ENCODE measurements at regions not wholly inside any gene's neighbourhood (a gene's known extent, or its start where the extent isn't known, plus 50 kb on each side); places are given as distances from the start of the nearest gene placed in this dataset.

DNA sequence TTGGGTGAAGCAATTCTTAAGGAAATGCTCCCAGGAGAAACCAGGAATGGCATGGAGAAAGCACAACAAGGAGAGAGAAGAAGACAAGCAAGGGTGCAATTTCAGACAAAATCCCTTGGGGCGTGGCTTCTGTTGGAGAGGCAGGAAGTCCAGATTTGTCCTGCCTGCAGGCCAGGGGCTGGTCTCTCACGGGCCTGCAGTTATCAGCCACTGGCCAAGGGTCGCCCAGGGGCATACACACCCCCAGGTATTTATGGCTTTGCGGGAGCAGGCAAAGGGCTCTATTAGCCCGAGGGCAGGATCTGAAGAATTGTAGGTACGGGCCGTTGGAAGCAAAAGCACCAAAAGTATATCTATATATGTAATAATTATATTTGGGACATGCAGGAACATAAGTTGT is 87.7 kb downstream of the IYD start:
- no peaks in the 10 kb centered on the region for H3K79me2 ChIP-seq
- H3K4me2 ChIP-seq (ENCODE audit: low read length): no peak overlapping the region
- no peaks in the 10 kb centered on the region for H3K9me3 ChIP-seq (ENCODE audit: control insufficient read depth, low read length)
- peaks cover 57% of the 10 kb centered on the region for H3K4me1 ChIP-seq
- H2AFZ ChIP-seq: peak overlapping the region; percentile 85
- H3K27me3 ChIP-seq (ENCODE audit: control insufficient read depth, insufficient read depth, low read length): no peaks in the 10 kb centered on the region
- peak overlapping the region; percentile 55 for H3K27ac ChIP-seq
- H3K9ac ChIP-seq: no peak overlapping the region
- H3K36me3 ChIP-seq (ENCODE audit: control insufficient read depth, insufficient read depth, low read length): no peaks in the 10 kb centered on the region
- H3K4me3 ChIP-seq (ENCODE audit: low read depth, low read length): no peak overlapping the region
- TF ChIP-seq, protein P1, sequence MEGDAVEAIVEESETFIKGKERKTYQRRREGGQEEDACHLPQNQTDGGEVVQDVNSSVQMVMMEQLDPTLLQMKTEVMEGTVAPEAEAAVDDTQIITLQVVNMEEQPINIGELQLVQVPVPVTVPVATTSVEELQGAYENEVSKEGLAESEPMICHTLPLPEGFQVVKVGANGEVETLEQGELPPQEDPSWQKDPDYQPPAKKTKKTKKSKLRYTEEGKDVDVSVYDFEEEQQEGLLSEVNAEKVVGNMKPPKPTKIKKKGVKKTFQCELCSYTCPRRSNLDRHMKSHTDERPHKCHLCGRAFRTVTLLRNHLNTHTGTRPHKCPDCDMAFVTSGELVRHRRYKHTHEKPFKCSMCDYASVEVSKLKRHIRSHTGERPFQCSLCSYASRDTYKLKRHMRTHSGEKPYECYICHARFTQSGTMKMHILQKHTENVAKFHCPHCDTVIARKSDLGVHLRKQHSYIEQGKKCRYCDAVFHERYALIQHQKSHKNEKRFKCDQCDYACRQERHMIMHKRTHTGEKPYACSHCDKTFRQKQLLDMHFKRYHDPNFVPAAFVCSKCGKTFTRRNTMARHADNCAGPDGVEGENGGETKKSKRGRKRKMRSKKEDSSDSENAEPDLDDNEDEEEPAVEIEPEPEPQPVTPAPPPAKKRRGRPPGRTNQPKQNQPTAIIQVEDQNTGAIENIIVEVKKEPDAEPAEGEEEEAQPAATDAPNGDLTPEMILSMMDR (IDR thresholded peaks at IDR 0.05): no peak

DNA sequence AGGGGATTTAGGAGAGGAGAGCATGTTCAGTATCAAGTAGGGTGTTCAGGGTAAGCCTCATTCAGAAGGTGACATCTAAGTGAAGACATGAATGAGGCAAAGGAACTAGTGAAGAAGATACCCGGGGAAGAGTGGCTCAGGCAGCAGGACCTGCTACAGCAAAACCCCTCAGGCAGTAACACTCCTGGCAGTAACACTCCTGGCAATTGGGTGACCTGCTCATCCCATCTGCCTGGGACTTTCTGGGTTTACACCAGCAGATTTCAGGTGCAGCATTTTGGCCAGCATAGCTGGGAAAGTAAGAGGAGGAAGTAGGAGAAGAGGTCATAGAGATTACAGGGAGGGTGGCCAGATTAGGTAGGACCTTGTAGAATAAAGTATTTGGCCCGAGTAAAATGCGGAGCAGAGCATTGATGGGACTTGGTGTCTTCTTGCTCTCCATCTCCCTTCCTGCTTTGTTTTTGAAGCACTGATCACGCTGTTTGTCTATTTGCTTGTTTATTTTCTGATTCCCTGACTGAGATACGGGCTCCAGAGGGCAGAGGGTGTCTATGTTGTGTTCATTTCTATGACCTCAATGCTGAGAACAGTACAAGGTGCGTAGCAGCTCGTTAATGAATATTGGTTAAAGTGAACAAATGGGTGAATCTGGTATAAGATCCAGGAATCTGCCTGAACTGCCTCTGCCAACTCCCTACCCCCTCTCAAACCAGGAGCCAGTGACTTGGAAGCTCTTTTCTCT is 88.3 kb downstream of the IYD start:
- Histone ChIP-seq H3K9me3 (ENCODE audit: control insufficient read depth, low read length) (no peaks in the 10 kb centered on the region), H3K36me3 (ENCODE audit: control insufficient read depth, insufficient read depth, low read length) (no peaks in the 10 kb centered on the region), H3K79me2 (no peaks in the 10 kb centered on the region), H3K27ac (peak overlapping the region; percentile 72), H3K4me2 (ENCODE audit: low read length) (no peak overlapping the region), H3K4me1 (peaks cover 54% of the 10 kb centered on the region), H2AFZ (peak overlapping the region; percentile 85), H3K9ac (no peak overlapping the region), H3K27me3 (ENCODE audit: control insufficient read depth, insufficient read depth, low read length) (no peaks in the 10 kb centered on the region), H3K4me3 (ENCODE audit: low read depth, low read length) (no peak overlapping the region)
- TF ChIP-seq, protein P1 (IDR thresholded peaks at IDR 0.05): no peak

DNA sequence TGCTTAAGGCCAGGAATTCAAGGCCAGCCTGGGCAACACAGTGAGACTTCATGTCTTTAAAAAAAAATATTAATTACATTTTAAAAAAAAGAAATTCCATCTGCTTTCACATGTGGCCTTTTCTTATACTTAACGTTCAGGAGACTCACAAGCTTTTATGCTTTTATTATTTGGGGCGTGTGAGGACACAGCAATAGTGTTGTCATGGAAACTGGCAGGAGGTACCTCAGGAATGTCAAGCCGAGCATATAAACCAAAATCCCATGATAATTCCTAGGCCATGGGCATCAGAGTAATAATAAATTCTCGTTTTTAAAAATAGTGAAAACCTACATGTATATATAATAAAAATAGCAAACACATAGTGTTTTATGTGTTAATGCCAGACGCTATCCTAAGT is 89.8 kb downstream of the IYD start:
- TF ChIP-seq, protein P1 (IDR thresholded peaks at IDR 0.05): no peak
- H3K9me3 ChIP-seq (ENCODE audit: control insufficient read depth, low read length): no peaks in the 10 kb centered on the region
- H3K79me2 ChIP-seq: no peaks in the 10 kb centered on the region
- H2AFZ ChIP-seq: no peak overlapping the region
- H3K9ac ChIP-seq: no peak overlapping the region
- H3K4me1 ChIP-seq: peaks cover 39% of the 10 kb centered on the region
- no peaks in the 10 kb centered on the region for H3K27me3 ChIP-seq (ENCODE audit: control insufficient read depth, insufficient read depth, low read length)
- H3K4me3 ChIP-seq (ENCODE audit: low read depth, low read length): no peak overlapping the region
- no peak overlapping the region for H3K4me2 ChIP-seq (ENCODE audit: low read length)
- no peaks in the 10 kb centered on the region for H3K36me3 ChIP-seq (ENCODE audit: control insufficient read depth, insufficient read depth, low read length)
- H3K27ac ChIP-seq: no peak overlapping the region

DNA sequence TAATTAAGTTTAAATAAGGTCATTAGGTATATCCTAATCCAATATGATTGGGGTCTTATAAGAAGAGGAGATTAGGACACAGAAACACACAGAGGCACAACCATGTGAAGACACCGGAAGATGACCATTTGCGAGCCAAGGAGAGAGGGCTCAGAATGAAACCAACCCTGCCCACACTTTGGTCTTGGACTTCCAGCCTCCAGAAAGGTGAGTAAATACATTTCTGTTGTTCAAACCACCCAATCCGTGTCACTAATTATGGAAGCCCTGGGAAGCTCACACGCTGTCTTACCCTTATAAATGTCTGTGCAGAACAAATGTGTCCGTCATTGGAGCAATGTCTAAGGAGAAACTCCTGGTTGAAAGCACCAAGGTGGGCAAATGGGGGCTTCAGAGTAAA is 95.0 kb downstream of the IYD start:
- Histone ChIP-seq H3K4me2 (ENCODE audit: low read length) (no peak overlapping the region), H3K27me3 (ENCODE audit: control insufficient read depth, insufficient read depth, low read length) (no peaks in the 10 kb centered on the region), H3K4me3 (ENCODE audit: low read depth, low read length) (no peak overlapping the region), H2AFZ (no peak overlapping the region), H3K9ac (no peak overlapping the region), H3K36me3 (ENCODE audit: control insufficient read depth, insufficient read depth, low read length) (no peaks in the 10 kb centered on the region), H3K79me2 (no peaks in the 10 kb centered on the region), H3K9me3 (ENCODE audit: control insufficient read depth, low read length) (no peaks in the 10 kb centered on the region), H3K27ac (no peak overlapping the region), H3K4me1 (peaks cover 8% of the 10 kb centered on the region)
- TF ChIP-seq, protein P1 (IDR thresholded peaks at IDR 0.05): no peak

DNA sequence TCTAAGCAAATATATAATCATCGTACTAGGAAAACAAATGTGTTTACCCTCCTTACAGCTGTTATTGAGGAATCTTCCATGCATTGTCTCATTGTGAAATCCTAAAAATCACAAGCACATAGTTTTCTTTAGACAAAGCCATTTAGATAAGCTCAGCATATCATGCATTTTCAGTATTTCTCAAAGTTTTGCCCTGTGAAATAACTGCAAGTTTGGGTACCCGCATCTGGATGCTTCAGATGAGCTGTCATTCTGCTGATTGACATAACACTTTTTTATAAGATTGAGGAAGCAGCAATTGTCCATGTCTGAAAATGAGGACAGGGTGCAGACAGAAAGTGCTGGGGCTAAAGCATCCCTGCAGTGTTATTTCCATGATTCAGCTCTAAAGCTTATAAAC is 96.2 kb downstream of the IYD start:
- H3K27ac ChIP-seq: no peak overlapping the region
- TF ChIP-seq, protein P1 (IDR thresholded peaks at IDR 0.05): no peak

More for the DNA sequence above, 96.2 kb downstream of the IYD start:
- no peaks in the 10 kb centered on the region for H3K27me3 ChIP-seq (ENCODE audit: control insufficient read depth, insufficient read depth, low read length)
- no peaks in the 10 kb centered on the region for H3K9me3 ChIP-seq (ENCODE audit: control insufficient read depth, low read length)
- H3K4me1 ChIP-seq: peaks cover 9% of the 10 kb centered on the region
- H3K79me2 ChIP-seq: no peaks in the 10 kb centered on the region
- no peak overlapping the region for H3K4me3 ChIP-seq (ENCODE audit: low read depth, low read length)
- no peak overlapping the region for H3K4me2 ChIP-seq (ENCODE audit: low read length)
- no peak overlapping the region for H2AFZ ChIP-seq
- no peak overlapping the region for H3K9ac ChIP-seq
- no peaks in the 10 kb centered on the region for H3K36me3 ChIP-seq (ENCODE audit: control insufficient read depth, insufficient read depth, low read length)
